Ovary (tissue), 7 donors: ENCODE measurements at regions not wholly inside any gene's neighbourhood (a gene's known extent, or its start where the extent isn't known, plus 50 kb on each side); places are given as distances from the start of the nearest gene placed in this dataset.

ENCODE experiments used
- DNase-seq, 5 donors: peaks; one replicate each; pipeline ENCODE4 v3.0.0-alpha.2; 2019 to 2020
- H3K27ac ChIP-seq, 2 donors: fragments of 200-600 bp; one replicate each; pipeline versions ENCODE4 v1.5.1 to v1.8.0; 2019 to 2022
- H3K27me3 ChIP-seq: fragments of 200-600 bp; one replicate; pipeline ENCODE4 v1.8.0; 2022
- H3K36me3 ChIP-seq: fragments of 200-600 bp; sonication (generic); one replicate; pipeline ENCODE4 v1.5.1; 2019
- H3K4me1 ChIP-seq: one replicate; pipeline ENCODE4 v1.8.1; 2013; ENCODE audit warnings: mild to moderate bottlenecking, moderate library complexity; ENCODE audit not compliant: insufficient read depth
- H3K4me3 ChIP-seq: fragments of 200-600 bp; sonication (generic); one replicate; pipeline ENCODE4 v1.5.1; 2017
- H3K9me3 ChIP-seq, 2 donors: fragments of 200-600 bp in 1 of 2; sonication (generic) in 1 of 2; one replicate each; pipeline versions ENCODE4 v1.5.1 to v1.8.1; 2013 to 2019; ENCODE audit warnings: mild to moderate bottlenecking in 1 of 2, moderate library complexity in 1 of 2
- CTCF ChIP-seq, 3 donors: fragments of 450-650 bp in 2 of 3; fragments of 200-600 bp in 1 of 3; IDR thresholded peaks; one replicate each; pipeline versions ENCODE4 v1.5.1 to v1.8.0; 2016 to 2022; ENCODE audit warnings: antibody characterized with exemption in 3 of 3, mild to moderate bottlenecking in 1 of 3
- EP300 ChIP-seq: sonication (generic); formaldehyde crosslinking; IDR thresholded peaks from one replicate; pipeline ENCODE4 v1.6.1; 2017; ENCODE audit warnings: antibody characterized with exemption
- POLR2A ChIP-seq: fragments of 450-650 bp; IDR thresholded peaks from one replicate; pipeline ENCODE4 v1.6.1; 2017; ENCODE audit warnings: antibody characterized with exemption, mild to moderate bottlenecking, moderate library complexity
- WGBS, 3 donors: extraction: QIAGEN DNeasy Blood & Tissue Kit in 1 of 3; methylation state at CpG; one replicate each; pipeline versions ENCODE4 v1.1.5 to v1.1.7; 2013 to 2017; 5-methylcytosine and 5-hydroxymethylcytosine counted together
- intact Hi-C, 4 donors: fragments of 100-400 bp; cut with DNase I; formaldehyde crosslinking; loops; one replicate each; pipeline versions ENCODE4 v1.11.0 to v1.15.1; 2022 to 2023
- donor health status: DM: no; HTN: no; CAD: no; lungs with moderate emphysema.
- donor health status: DM: no; HTN: no; CAD: no.
- donor health status: Bipolar disorder and iron deficiency.
- donor health status: DM: no; HTN: no; CAD: no.
- donor health status: DM: yes; HTN: yes; CAD: no.

GRCh38 chr5:159427180-159428012 is 97.1 kb upstream of the IL12B start:
- intact Hi-C loops = no loop called here
- TF ChIP-seq POLR2A = no peak
- TF ChIP-seq CTCF (IDR thresholded peaks at IDR 0.05) = no peak
- TF ChIP-seq EP300 = no peak
- H3K4me3 ChIP-seq = no peak overlapping the region

GRCh38 chr5:159430361-159431012 is 100.2 kb upstream of the IL12B start:
- H3K4me3 ChIP-seq = no peak overlapping the region
- intact Hi-C loops = loop anchor here in 1 of 4 donors (5.0 to 10.0 kb wide), 2 partner anchors 276 to 492 kb away; no protein-coding TSS in a partner anchor
- peaks cover 1% of the 10 kb centered on the region for H3K4me1 ChIP-seq
- TF ChIP-seq EP300 (no peak), CTCF (IDR thresholded peaks at IDR 0.05) (no peak), POLR2A (no peak)
- no peak overlapping the region for H3K27ac ChIP-seq
- H3K9me3 ChIP-seq = no peaks in the 10 kb centered on the region
- H3K36me3 ChIP-seq = no peaks in the 10 kb centered on the region
- WGBS, 3 donors = 84 to 88% (median 88%) methylated on average over 7 of the region's 7 CpGs
- no peak for DNase-seq
- no peaks in the 10 kb centered on the region for H3K27me3 ChIP-seq

More at GRCh38 chr5:159427180-159428012, 97.1 kb upstream of the IL12B start:
- no peaks in the 10 kb centered on the region for H3K27me3 ChIP-seq
- no peak overlapping the region for H3K27ac ChIP-seq
- WGBS, 3 donors = 47 to 54% (median 54%) methylated on average over 7 of the region's 7 CpGs
- H3K9me3 ChIP-seq = no peaks in the 10 kb centered on the region
- DNase-seq = no peak
- H3K36me3 ChIP-seq = no peaks in the 10 kb centered on the region
- no peaks in the 10 kb centered on the region for H3K4me1 ChIP-seq

- Histone ChIP-seq H3K4me3 (no peak overlapping the region), H3K9me3 (no peaks in the 10 kb centered on the region), H3K27me3 (no peaks in the 10 kb centered on the region), H3K4me1 (peaks cover 1% of the 10 kb centered on the region), H3K27ac (no peak overlapping the region), H3K36me3 (no peaks in the 10 kb centered on the region)
- intact Hi-C loops = loop anchor here in 1 of 4 donors (10.0 kb wide), 1 partner anchor 281 kb away; no protein-coding TSS in a partner anchor
- no peak for DNase-seq
- TF ChIP-seq EP300 = no peak
- TF ChIP-seq POLR2A = no peak
- no peak for TF ChIP-seq CTCF (IDR thresholded peaks at IDR 0.05)
- WGBS, 3 donors = 83 to 88% (median 88%) methylated on average over 2 of the region's 2 CpGs
Measured at GRCh38 chr5:159435855-159436254, 105.6 kb upstream of the IL12B start.

- Histone ChIP-seq H3K27me3 (no peaks in the 10 kb centered on the region), H3K27ac (no peak overlapping the region), H3K4me3 (no peak overlapping the region), H3K36me3 (no peaks in the 10 kb centered on the region), H3K9me3 (no peaks in the 10 kb centered on the region), H3K4me1 (peaks cover 1% of the 10 kb centered on the region)
- no peak for DNase-seq
- 79 to 89% (median 84%) methylated on average over 4 of the region's 4 CpGs for WGBS, 3 donors
- no peak for TF ChIP-seq CTCF (IDR thresholded peaks at IDR 0.05)
- no peak for TF ChIP-seq EP300
- no peak for TF ChIP-seq POLR2A
- intact Hi-C loops = loop anchor here in 1 of 4 donors (10.0 kb wide), 1 partner anchor 283 kb away; no protein-coding TSS in a partner anchor
Measured at GRCh38 chr5:159438092-159438491, 107.8 kb upstream of the IL12B start.
